NB4 (cell line): ENCODE measurements at regions not wholly inside any gene's neighbourhood (a gene's known extent, or its start where the extent isn't known, plus 50 kb on each side); places are given as distances from the start of the nearest gene placed in this dataset.

ENCODE experiments used
- MYC ChIP-seq: IDR thresholded peaks from 2 replicates; pipeline ENCODE4 v1.6.1; 2011; ENCODE audit warnings: low read depth, low read length
- POLR2A ChIP-seq: IDR thresholded peaks from 2 replicates; pipeline ENCODE4 v1.6.1; 2011; ENCODE audit warnings: mild to moderate bottlenecking; ENCODE audit not compliant: insufficient read length; ENCODE audit errors: extremely low read depth
- TF ChIP-seq, protein P1 (sequence below): IDR thresholded peaks from one replicate; pipeline ENCODE4 v1.5.1; 2012; ENCODE audit warnings: low read depth, low read length
- TF ChIP-seq, protein P2 (sequence below): IDR thresholded peaks from 2 replicates; pipeline ENCODE4 v1.6.1; 2011; ENCODE audit warnings: low read depth, low read length

DNA sequence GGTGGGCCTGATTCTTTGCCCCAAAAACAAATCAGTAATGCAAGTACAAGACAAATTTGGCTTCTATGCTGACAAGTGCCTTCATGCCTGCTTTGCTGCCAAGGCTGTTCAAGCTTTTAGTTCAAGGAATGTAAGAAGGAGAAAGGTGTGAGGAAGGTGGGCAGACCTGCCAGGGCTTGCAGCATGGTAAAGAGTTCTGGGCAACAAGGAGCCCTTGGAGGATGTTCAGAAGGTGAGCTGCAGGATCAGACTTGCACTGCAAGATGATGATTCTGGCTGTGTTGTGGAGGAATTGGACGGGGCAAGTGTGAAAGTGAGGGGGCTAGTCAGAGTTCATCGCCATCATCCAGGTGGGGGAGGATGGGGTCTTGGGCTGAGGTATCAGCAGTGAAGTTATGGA, 167.9 kb downstream of the NUAK1 start:
- no peak for TF ChIP-seq POLR2A
- TF ChIP-seq, protein P1, sequence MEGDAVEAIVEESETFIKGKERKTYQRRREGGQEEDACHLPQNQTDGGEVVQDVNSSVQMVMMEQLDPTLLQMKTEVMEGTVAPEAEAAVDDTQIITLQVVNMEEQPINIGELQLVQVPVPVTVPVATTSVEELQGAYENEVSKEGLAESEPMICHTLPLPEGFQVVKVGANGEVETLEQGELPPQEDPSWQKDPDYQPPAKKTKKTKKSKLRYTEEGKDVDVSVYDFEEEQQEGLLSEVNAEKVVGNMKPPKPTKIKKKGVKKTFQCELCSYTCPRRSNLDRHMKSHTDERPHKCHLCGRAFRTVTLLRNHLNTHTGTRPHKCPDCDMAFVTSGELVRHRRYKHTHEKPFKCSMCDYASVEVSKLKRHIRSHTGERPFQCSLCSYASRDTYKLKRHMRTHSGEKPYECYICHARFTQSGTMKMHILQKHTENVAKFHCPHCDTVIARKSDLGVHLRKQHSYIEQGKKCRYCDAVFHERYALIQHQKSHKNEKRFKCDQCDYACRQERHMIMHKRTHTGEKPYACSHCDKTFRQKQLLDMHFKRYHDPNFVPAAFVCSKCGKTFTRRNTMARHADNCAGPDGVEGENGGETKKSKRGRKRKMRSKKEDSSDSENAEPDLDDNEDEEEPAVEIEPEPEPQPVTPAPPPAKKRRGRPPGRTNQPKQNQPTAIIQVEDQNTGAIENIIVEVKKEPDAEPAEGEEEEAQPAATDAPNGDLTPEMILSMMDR: no peak
- TF ChIP-seq MYC: no peak
- TF ChIP-seq, protein P2, sequence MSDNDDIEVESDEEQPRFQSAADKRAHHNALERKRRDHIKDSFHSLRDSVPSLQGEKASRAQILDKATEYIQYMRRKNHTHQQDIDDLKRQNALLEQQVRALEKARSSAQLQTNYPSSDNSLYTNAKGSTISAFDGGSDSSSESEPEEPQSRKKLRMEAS: no peak
